Spinal cord (tissue), 9 donors: ENCODE measurements at regions not wholly inside any gene's neighbourhood (a gene's known extent, or its start where the extent isn't known, plus 50 kb on each side); places are given as distances from the start of the nearest gene placed in this dataset.
"Not testable (repeated sequence)": the region's sequence is repeated elsewhere in the genome, so short reads cannot be mapped to it uniquely, and the experiment has no call there.

Experiments used
- DNase-seq, 6 donors: peaks; one replicate each; pipeline versions ENCODE4 v3.0.0 to v3.0.0-alpha.2; 2013 to 2015; ENCODE audit warnings: low spot score in 6 of 6, low read depth in 4 of 6
- H3K27ac ChIP-seq: one replicate; pipeline ENCODE4 v1.5.1; 2013; ENCODE audit warnings: low read depth, low read length, control low read depth
- H3K27me3 ChIP-seq: one replicate; pipeline ENCODE4 v1.6.1; 2013; ENCODE audit warnings: low read length; ENCODE audit not compliant: control insufficient read depth, insufficient read depth
- H3K36me3 ChIP-seq: one replicate; pipeline ENCODE4 v1.6.1; 2013; ENCODE audit warnings: low read length; ENCODE audit not compliant: control insufficient read depth, insufficient read depth
- H3K4me1 ChIP-seq: one replicate; pipeline ENCODE4 v1.6.1; 2013; ENCODE audit warnings: low read length; ENCODE audit not compliant: control insufficient read depth, insufficient read depth
- H3K4me3 ChIP-seq: one replicate; pipeline ENCODE4 v1.5.1; 2013; ENCODE audit warnings: low read depth, low read length, control low read depth
- H3K9me3 ChIP-seq: one replicate; pipeline ENCODE4 v1.6.1; 2013; ENCODE audit warnings: low read length; ENCODE audit not compliant: control insufficient read depth, insufficient read depth
- WGBS: methylation state at CpG from one replicate; pipeline ENCODE4 v1.1.5; 2013; ENCODE audit warnings: missing lambda C conversion rate; ENCODE audit not compliant: insufficient coverage; 5-methylcytosine and 5-hydroxymethylcytosine counted together
- donor health status: healthy.

DNA sequence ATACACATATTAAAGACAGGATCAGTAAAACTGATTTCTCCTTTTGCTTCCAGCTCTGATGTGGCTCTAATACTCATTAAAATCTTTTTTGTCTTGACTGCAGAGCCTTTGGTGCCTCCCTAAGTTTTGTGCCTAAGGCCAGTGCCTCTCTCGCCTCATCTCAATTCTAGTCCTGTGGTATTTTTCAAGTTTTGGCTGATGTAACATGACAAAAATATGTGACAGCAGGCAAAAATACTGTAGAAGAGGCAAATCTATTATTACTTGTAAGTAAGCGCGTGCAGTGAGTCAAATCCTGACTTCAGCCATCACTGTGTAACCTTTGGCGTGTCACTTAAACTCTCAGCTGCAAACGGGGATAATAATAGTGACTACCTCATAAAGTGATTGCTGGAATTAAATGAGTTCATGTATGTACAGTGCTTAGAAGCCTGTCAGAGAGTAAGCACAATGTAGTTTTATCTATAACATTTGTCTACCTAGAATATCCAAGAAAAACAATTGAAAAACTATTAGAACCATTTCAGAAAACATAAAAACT is 74.0 kb downstream of the MAB21L3 start:
- peaks cover 1% of the 10 kb centered on the region for H3K9me3 ChIP-seq
- no peak overlapping the region for H3K27ac ChIP-seq
- no CpG with 5 or more reads among the region's 5 CpGs for WGBS
- H3K27me3 ChIP-seq: no peaks in the 10 kb centered on the region
- no peak for DNase-seq
- H3K4me1 ChIP-seq: no peaks in the 10 kb centered on the region
- no peak overlapping the region for H3K4me3 ChIP-seq
- H3K36me3 ChIP-seq: no peaks in the 10 kb centered on the region

DNA sequence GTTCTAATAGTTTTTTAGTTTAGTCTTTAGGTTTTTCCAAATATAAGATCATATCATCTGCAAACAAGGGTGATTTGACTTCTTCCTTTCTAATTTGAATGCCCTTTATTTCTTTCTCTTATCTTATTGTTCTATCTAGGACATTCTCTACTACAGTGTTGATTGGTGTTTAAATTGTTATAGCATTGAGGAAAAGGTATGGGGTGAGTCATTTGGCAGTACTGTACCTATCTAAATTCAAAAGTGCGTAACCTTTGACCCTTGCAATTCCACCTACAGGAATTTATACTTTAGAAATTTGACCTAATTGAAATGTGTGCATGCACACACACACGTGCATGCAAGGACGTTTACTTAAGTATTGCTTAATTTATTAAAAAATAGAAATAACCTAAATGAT is 78.3 kb downstream of the MAB21L3 start:
- no peak for DNase-seq
- Histone ChIP-seq H3K4me1 (no peaks in the 10 kb centered on the region), H3K27me3 (no peaks in the 10 kb centered on the region), H3K4me3 (no peak overlapping the region), H3K27ac (no peak overlapping the region), H3K36me3 (no peaks in the 10 kb centered on the region), H3K9me3 (peaks cover 1% of the 10 kb centered on the region)
- WGBS: no CpG with 5 or more reads among the region's 3 CpGs

DNA sequence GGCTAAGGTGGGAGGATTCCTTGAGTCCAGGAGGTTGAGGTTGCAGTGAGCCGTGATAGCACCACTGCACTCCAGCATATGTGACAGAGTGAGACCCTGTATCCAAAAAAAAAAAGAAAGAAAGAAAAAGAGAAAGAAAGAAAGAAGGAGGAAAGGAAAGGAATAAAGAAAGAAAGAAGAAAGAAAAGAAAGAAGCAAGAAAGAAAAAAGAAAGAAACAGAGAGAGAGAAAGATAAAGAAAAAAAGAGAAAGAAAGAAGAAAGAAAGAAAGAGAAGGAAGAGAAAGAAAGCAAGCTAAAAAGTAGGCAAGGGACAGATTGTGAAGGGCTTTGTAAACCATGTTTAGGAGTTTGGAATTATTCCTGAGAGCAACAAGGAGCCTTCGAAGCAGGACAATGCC is 80.1 kb downstream of the MAB21L3 start:
- H3K4me1 ChIP-seq: no peaks in the 10 kb centered on the region
- H3K27ac ChIP-seq: no peak overlapping the region
- WGBS: 93% methylated on average over 2 of the region's 2 CpGs
- no peak for DNase-seq
- H3K27me3 ChIP-seq: no peaks in the 10 kb centered on the region
- H3K4me3 ChIP-seq: no peak overlapping the region
- H3K36me3 ChIP-seq: no peaks in the 10 kb centered on the region
- H3K9me3 ChIP-seq: peaks cover 1% of the 10 kb centered on the region

DNA sequence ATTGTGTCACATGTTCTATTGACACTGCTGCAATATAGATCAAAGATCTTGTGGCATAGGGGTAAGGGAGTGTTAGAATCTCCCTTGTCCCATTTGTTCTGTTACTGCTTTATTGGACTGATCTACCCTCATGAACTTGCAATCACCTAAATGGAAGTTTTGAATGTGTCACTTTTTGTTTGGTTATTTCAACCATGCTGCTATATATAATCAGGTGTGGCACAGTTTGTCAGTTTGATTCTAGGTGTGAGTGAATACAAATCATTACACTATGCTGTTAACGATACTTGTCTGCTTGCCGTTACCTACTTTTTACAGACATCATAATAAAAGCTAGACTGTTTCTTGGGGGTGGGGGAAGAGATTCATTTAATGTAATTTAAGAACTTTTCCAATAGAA is 82.6 kb downstream of the MAB21L3 start:
- Histone ChIP-seq H3K36me3 (no peaks in the 10 kb centered on the region), H3K9me3 (no peaks in the 10 kb centered on the region), H3K4me3 (no peak overlapping the region), H3K27me3 (no peaks in the 10 kb centered on the region), H3K27ac (no peak overlapping the region), H3K4me1 (no peaks in the 10 kb centered on the region)
- WGBS: no CpG with 5 or more reads among the region's 2 CpGs
- no peak for DNase-seq

DNA sequence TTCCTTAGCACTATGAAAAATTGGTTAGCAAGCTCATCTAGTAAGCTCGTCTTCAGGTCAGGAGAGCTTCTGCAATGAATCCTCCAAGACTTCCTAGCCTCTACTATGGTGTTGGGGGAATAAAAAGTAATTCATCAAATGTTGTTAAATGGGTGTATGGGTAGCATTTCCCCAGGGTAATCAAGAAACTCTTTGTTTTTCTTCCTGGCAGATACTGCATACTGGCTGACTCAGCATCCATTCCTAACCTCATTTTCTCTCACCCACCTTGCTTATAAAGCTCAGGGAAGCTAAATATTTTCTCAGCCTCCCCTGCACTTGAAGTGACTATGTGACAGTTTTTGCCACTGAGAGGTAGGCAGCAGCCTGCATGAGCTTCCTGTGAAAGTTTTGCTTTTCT is 83.4 kb downstream of the MAB21L3 start:
- Histone ChIP-seq H3K27ac (no peak overlapping the region), H3K4me3 (no peak overlapping the region), H3K9me3 (no peaks in the 10 kb centered on the region), H3K27me3 (no peaks in the 10 kb centered on the region), H3K36me3 (no peaks in the 10 kb centered on the region), H3K4me1 (no peaks in the 10 kb centered on the region)
- WGBS: no CpG with 5 or more reads among the region's 1 CpG
- no peak for DNase-seq

DNA sequence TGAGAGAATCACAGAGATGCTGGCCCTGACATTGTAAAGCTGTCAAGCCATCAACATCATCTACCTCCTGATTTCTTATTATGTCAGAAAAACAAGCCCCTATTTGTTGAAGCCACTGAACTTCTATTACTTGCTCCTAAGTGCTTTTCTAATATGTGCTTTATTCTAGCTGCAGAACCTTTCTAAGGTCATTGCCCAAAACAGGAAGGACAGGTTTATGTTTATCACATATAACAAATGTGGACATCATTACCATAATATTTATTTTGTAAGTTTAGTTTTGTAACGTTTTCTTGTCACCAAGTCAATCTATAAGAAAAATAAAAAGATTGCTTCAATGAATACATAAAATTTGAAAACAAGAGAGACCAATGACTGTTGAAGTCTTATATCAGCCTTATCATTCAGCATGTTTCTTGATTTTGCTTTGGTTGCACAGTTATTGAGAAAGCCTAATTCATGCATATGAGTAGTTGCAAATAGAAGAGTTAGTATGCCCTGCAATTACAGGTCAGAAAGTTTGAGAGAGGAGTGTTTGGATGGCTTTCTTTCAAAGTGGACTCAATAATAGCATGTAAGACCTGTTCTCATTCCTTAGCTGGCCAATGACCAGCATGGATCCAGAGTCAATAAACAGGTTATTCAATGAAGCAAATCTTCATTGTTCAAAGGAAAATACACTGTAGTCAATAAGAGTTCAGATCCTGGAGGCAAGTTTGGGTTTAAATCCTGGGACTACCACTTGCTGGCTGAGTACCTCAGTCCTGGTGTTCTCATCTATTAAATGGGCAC is 84.1 kb downstream of the MAB21L3 start:
- H3K36me3 ChIP-seq: no peaks in the 10 kb centered on the region
- no peaks in the 10 kb centered on the region for H3K27me3 ChIP-seq
- no CpG with 5 or more reads among the region's 1 CpG for WGBS
- H3K9me3 ChIP-seq: no peaks in the 10 kb centered on the region
- no peaks in the 10 kb centered on the region for H3K4me1 ChIP-seq
- H3K27ac ChIP-seq: no peak overlapping the region
- no peak overlapping the region for H3K4me3 ChIP-seq
- DNase-seq: no peak

DNA sequence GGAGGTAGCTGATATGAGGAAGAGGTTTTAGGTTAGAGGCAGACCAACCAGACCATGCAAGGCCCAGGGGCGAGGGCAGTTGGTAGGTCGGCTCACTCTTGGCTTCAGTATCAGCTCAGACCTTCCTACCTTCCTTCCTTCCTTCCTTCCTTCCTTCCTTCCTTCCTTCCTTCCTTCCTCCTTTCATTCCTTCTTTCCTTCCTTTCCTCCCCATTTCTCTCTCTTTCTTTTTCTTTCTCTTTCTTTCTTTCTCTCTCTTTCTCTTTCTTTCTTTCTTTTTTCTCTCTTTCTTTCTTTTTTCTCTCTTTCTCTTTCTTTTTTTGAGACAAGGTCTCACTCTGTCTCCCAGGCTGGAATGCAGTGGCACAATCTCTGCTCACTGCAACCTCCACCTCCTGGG is 89.1 kb downstream of the MAB21L3 start:
- H3K27ac ChIP-seq, H3K9me3 ChIP-seq, H3K36me3 ChIP-seq, H3K27me3 ChIP-seq, H3K4me3 ChIP-seq, H3K4me1 ChIP-seq, DNase-seq: not testable (repeated sequence)
- 92% methylated on average over 2 of the region's 2 CpGs for WGBS

DNA sequence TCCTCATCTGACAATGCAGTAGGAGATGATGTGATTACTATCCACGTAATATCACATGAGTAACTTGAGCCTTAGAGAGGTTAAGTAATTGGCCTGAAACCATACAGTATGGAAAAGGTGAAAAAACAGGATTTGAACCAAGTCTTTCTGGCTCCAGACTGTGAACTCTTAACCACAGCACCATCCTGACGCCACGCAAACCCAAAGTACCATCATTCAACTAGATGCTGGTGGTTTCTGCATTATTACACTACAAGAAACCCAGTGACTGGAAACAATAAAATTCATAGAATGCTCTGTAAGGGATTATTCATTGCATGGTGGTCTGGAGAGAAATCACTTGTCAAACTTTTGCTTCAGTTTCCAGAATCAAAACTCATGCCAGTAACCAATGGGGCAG is 90.7 kb downstream of the MAB21L3 start:
- H3K9me3 ChIP-seq: no peaks in the 10 kb centered on the region
- no peak overlapping the region for H3K4me3 ChIP-seq
- no peaks in the 10 kb centered on the region for H3K27me3 ChIP-seq
- 80% methylated on average over 2 of the region's 3 CpGs for WGBS
- H3K27ac ChIP-seq: no peak overlapping the region
- H3K4me1 ChIP-seq: no peaks in the 10 kb centered on the region
- no peaks in the 10 kb centered on the region for H3K36me3 ChIP-seq
- no peak for DNase-seq

DNA sequence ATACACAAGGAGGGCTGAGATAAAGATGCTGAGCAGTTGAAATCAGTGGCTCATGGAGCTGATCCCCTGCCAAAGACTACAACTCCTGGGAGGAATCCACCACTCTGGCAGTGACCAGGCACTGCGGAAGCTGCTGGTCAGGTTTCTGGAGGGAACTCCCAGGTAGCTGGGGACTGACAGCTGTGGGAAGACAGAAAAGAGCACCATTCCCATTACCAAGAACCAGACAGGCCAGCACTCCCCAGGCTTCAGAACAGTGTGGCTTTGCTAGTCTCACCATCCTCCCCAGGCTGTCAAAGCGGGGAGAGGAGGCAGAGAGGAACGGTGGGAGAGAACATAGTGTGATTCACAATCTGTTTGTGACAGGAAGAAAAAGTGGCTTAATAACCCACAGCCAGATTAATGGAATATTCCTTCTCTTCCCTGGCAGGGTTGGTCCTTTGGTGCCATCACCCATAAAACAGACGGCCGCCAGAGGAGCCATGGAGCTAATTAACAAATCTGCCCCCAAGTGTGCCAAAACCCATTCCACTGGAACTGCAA is 92.1 kb downstream of the MAB21L3 start:
- 80% methylated on average over 1 of the region's 5 CpGs for WGBS
- Histone ChIP-seq H3K36me3 (no peaks in the 10 kb centered on the region), H3K27me3 (no peaks in the 10 kb centered on the region), H3K9me3 (no peaks in the 10 kb centered on the region), H3K27ac (no peak overlapping the region), H3K4me3 (no peak overlapping the region), H3K4me1 (no peaks in the 10 kb centered on the region)
- peak in 2 of 6 donors; percentile 17 to 76 for DNase-seq

DNA sequence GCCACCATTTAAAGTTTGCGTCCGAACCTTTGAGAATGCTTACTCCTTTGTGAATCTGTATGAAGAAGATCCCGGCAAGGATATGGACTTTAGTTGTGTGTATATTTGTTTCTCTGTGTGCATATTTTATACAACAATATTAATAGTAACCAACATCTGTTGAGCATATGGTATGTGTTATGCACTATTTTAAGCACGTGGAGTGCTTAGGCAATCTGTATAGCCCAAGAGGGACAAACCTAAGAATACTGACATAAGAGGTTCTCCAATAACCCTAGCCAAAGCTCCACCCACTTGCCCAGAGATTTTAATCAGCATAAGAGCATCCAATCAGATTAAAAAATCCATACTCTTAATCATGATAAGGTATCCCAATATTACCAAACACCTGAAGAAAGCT is 92.7 kb downstream of the MAB21L3 start:
- Histone ChIP-seq H3K36me3 (no peaks in the 10 kb centered on the region), H3K4me1 (no peaks in the 10 kb centered on the region), H3K4me3 (no peak overlapping the region), H3K27ac (no peak overlapping the region), H3K27me3 (no peaks in the 10 kb centered on the region), H3K9me3 (no peaks in the 10 kb centered on the region)
- WGBS: no CpG with 5 or more reads among the region's 4 CpGs
- no peak for DNase-seq
